Activated T-cell treated with anti-CD3 and anti-CD28 coated beads for 24 hours (primary cell): ENCODE measurements at regions not wholly inside any gene's neighbourhood (a gene's known extent, or its start where the extent isn't known, plus 50 kb on each side); places are given as distances from the start of the nearest gene placed in this dataset.
"Not testable (repeated sequence)": the region's sequence is repeated elsewhere in the genome, so short reads cannot be mapped to it uniquely, and the experiment has no call there.

ENCODE experiments used
- DNase-seq: peaks from one replicate; pipeline ENCODE4 v3.0.0-alpha.2; 2020; ENCODE audit warnings: low read depth

GRCh38 chr6:156601152-156602065 lies 175.8 kb upstream of the ARID1B start:
- DNase-seq: no peak

- no peak for DNase-seq
Observed at GRCh38 chr6:156600678-156601077, 176.5 kb upstream of the ARID1B start.

- no peak for DNase-seq
Observed at GRCh38 chr6:156599978-156600590, 177.1 kb upstream of the ARID1B start.

- no peak for DNase-seq
Observed at GRCh38 chr6:156599366-156599765, 177.8 kb upstream of the ARID1B start.

GRCh38 chr6:156598855-156599180 lies 178.4 kb upstream of the ARID1B start:
- no peak for DNase-seq

- no peak for DNase-seq
Observed at GRCh38 chr6:156598071-156598854, 178.9 kb upstream of the ARID1B start.

GRCh38 chr6:156597095-156597494 lies 180.1 kb upstream of the ARID1B start:
- DNase-seq: no peak

- no peak for DNase-seq
Observed at GRCh38 chr6:156595476-156595875, 181.7 kb upstream of the ARID1B start.

GRCh38 chr6:156593893-156594292 lies 183.3 kb upstream of the ARID1B start:
- no peak for DNase-seq

- no peak for DNase-seq
Observed at GRCh38 chr6:156593127-156593526, 184.1 kb upstream of the ARID1B start.

- no peak for DNase-seq
Observed at GRCh38 chr6:156590482-156590881, 186.7 kb upstream of the ARID1B start.

GRCh38 chr6:156589281-156589680 lies 187.9 kb upstream of the ARID1B start:
- DNase-seq: no peak

GRCh38 chr6:156587751-156588301 lies 189.4 kb upstream of the ARID1B start:
- no peak for DNase-seq

GRCh38 chr6:156587071-156587470 lies 190.1 kb upstream of the ARID1B start:
- DNase-seq: no peak

- DNase-seq: no peak
Observed at GRCh38 chr6:156585859-156586258, 191.3 kb upstream of the ARID1B start.

- DNase-seq: not testable (repeated sequence)
Observed at GRCh38 chr6:156584121-156584520, 193.1 kb upstream of the ARID1B start.

- no peak for DNase-seq
Observed at GRCh38 chr6:156583083-156583482, 194.1 kb upstream of the ARID1B start.

- no peak for DNase-seq
Observed at GRCh38 chr6:156582509-156582992, 194.6 kb upstream of the ARID1B start.

- no peak for DNase-seq
Observed at GRCh38 chr6:156579564-156579963, 197.6 kb upstream of the ARID1B start.

GRCh38 chr6:156577749-156578148 lies 199.4 kb upstream of the ARID1B start:
- DNase-seq: no peak

- no peak for DNase-seq
Observed at GRCh38 chr6:156575361-156575760, 201.8 kb upstream of the ARID1B start.

- no peak for DNase-seq
Observed at GRCh38 chr6:156564807-156565149, 212.4 kb upstream of the ARID1B start.
